OCI-LY1 (cell line): ENCODE measurements at regions not wholly inside any gene's neighbourhood (a gene's known extent, or its start where the extent isn't known, plus 50 kb on each side); places are given as distances from the start of the nearest gene placed in this dataset.

Experiments used
- H2AFZ ChIP-seq: fragments of 200-600 bp; sonication (generic), shearing (Covaris generic); 2 replicates; pipeline ENCODE4 v1.6.0; 2014; ENCODE audit warnings: antibody characterized with exemption, mild to moderate bottlenecking, low read length
- H3F3A ChIP-seq: fragments of 200-600 bp; sonication (generic), shearing (Covaris generic); 2 replicates; pipeline ENCODE4 v1.6.0; 2014; ENCODE audit warnings: mild to moderate bottlenecking, antibody characterized with exemption, low read length, moderate library complexity; ENCODE audit not compliant: insufficient read depth
- H3K27ac ChIP-seq: fragments of 200-600 bp; sonication (generic); 2 replicates; pipeline ENCODE4 v1.5.1; 2014; ENCODE audit warnings: low read length, mixed run types, mild to moderate bottlenecking, low read depth; ENCODE audit not compliant: poor library complexity, severe bottlenecking
- H3K27me3 ChIP-seq: fragments of 200-600 bp; sonication (generic); 2 replicates; pipeline ENCODE4 v1.6.0; 2014; ENCODE audit warnings: antibody characterized with exemption, mild to moderate bottlenecking, low read length, moderate library complexity; ENCODE audit not compliant: insufficient read depth
- H3K36me3 ChIP-seq: fragments of 200-600 bp; sonication (generic); 2 replicates; pipeline ENCODE4 v1.6.1; 2014; ENCODE audit warnings: mild to moderate bottlenecking, antibody characterized with exemption, low read length, moderate library complexity, mixed read lengths; ENCODE audit not compliant: insufficient read depth
- H3K4me1 ChIP-seq: fragments of 200-600 bp; sonication (generic); 2 replicates; pipeline ENCODE4 v1.5.1; 2014; ENCODE audit warnings: mild to moderate bottlenecking, low read length, moderate library complexity; ENCODE audit not compliant: insufficient read depth, severe bottlenecking
- H3K4me2 ChIP-seq: fragments of 200-600 bp; sonication (generic), shearing (Covaris generic); 2 replicates; pipeline ENCODE4 v1.6.1; 2014; ENCODE audit warnings: low read length
- H3K4me3 ChIP-seq: fragments of 200-600 bp; sonication (generic); 2 replicates; pipeline ENCODE4 v1.5.1; 2014; ENCODE audit warnings: low read length, low read depth, mild to moderate bottlenecking, mixed read lengths; ENCODE audit not compliant: poor library complexity, severe bottlenecking
- H3K79me2 ChIP-seq: fragments of 200-600 bp; shearing (Covaris generic); 2 replicates; pipeline ENCODE4 v1.6.1; 2016; ENCODE audit warnings: mixed run types, low read length, mixed read lengths; ENCODE audit not compliant: insufficient read depth
- H3K9ac ChIP-seq: fragments of 200-600 bp; sonication (generic), shearing (Covaris generic); 2 replicates; pipeline ENCODE4 v1.6.1; 2014; ENCODE audit warnings: mild to moderate bottlenecking, low read length, mixed read lengths
- H3K9me2 ChIP-seq: fragments of 200-600 bp; sonication (generic), shearing (Covaris generic); 2 replicates; pipeline ENCODE4 v1.6.1; 2014; ENCODE audit warnings: low read depth, mild to moderate bottlenecking, low read length, mixed read lengths
- H3K9me3 ChIP-seq: fragments of 200-600 bp; shearing (Covaris generic); 2 replicates; pipeline ENCODE4 v1.6.1; 2014; ENCODE audit warnings: low read length, mixed read lengths
- H4K20me1 ChIP-seq: fragments of 200-600 bp; sonication (generic), shearing (Covaris generic); 2 replicates; pipeline ENCODE4 v1.6.0; 2016; ENCODE audit warnings: mild to moderate bottlenecking, low read length; ENCODE audit not compliant: insufficient read depth
- EZH2 ChIP-seq: fragments of 200-600 bp; sonication (generic), shearing (Covaris generic); IDR thresholded peaks from 2 replicates; pipeline ENCODE4 v1.8.0; 2017; ENCODE audit warnings: borderline replicate concordance, mixed run types, mild to moderate bottlenecking, antibody characterized with exemption, low read length, moderate library complexity, mixed read lengths
- TF ChIP-seq, protein P1 (sequence below): fragments of 200-600 bp; sonication (generic), shearing (Covaris generic); IDR thresholded peaks from 2 replicates; pipeline ENCODE4 v1.5.1; 2017; ENCODE audit warnings: mild to moderate bottlenecking, antibody characterized with exemption, low read length, moderate library complexity, mixed read lengths

- Histone ChIP-seq H4K20me1 (no peaks in the 10 kb centered on the region), H3K9me2 (no peaks in the 10 kb centered on the region), H3K9me3 (no peaks in the 10 kb centered on the region), H3K9ac (no peak overlapping the region), H3K79me2 (no peaks in the 10 kb centered on the region), H3K4me3 (no peak overlapping the region), H2AFZ (no peak overlapping the region), H3F3A (no peaks in the 10 kb centered on the region), H3K4me2 (no peak overlapping the region), H3K36me3 (no peaks in the 10 kb centered on the region), H3K27me3 (no peaks in the 10 kb centered on the region), H3K27ac (no peak overlapping the region), H3K4me1 (no peaks in the 10 kb centered on the region)
- no peak for TF ChIP-seq EZH2
- TF ChIP-seq, protein P1, sequence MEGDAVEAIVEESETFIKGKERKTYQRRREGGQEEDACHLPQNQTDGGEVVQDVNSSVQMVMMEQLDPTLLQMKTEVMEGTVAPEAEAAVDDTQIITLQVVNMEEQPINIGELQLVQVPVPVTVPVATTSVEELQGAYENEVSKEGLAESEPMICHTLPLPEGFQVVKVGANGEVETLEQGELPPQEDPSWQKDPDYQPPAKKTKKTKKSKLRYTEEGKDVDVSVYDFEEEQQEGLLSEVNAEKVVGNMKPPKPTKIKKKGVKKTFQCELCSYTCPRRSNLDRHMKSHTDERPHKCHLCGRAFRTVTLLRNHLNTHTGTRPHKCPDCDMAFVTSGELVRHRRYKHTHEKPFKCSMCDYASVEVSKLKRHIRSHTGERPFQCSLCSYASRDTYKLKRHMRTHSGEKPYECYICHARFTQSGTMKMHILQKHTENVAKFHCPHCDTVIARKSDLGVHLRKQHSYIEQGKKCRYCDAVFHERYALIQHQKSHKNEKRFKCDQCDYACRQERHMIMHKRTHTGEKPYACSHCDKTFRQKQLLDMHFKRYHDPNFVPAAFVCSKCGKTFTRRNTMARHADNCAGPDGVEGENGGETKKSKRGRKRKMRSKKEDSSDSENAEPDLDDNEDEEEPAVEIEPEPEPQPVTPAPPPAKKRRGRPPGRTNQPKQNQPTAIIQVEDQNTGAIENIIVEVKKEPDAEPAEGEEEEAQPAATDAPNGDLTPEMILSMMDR, result no peak
These were observed 59.9 kb upstream of the POMGNT2 start for GRCh38 chr3:43165786-43166185.

- Histone ChIP-seq H3K4me2 (no peak overlapping the region), H3F3A (no peaks in the 10 kb centered on the region), H3K27me3 (no peaks in the 10 kb centered on the region), H3K9me2 (no peaks in the 10 kb centered on the region), H3K4me3 (no peak overlapping the region), H2AFZ (no peak overlapping the region), H3K79me2 (no peaks in the 10 kb centered on the region), H3K9ac (no peak overlapping the region), H3K9me3 (no peaks in the 10 kb centered on the region), H3K36me3 (no peaks in the 10 kb centered on the region), H4K20me1 (no peaks in the 10 kb centered on the region), H3K27ac (no peak overlapping the region), H3K4me1 (no peaks in the 10 kb centered on the region)
- TF ChIP-seq, protein P1, result no peak
- no peak for TF ChIP-seq EZH2
These were observed 58.1 kb upstream of the POMGNT2 start for GRCh38 chr3:43163895-43164493.

DNA sequence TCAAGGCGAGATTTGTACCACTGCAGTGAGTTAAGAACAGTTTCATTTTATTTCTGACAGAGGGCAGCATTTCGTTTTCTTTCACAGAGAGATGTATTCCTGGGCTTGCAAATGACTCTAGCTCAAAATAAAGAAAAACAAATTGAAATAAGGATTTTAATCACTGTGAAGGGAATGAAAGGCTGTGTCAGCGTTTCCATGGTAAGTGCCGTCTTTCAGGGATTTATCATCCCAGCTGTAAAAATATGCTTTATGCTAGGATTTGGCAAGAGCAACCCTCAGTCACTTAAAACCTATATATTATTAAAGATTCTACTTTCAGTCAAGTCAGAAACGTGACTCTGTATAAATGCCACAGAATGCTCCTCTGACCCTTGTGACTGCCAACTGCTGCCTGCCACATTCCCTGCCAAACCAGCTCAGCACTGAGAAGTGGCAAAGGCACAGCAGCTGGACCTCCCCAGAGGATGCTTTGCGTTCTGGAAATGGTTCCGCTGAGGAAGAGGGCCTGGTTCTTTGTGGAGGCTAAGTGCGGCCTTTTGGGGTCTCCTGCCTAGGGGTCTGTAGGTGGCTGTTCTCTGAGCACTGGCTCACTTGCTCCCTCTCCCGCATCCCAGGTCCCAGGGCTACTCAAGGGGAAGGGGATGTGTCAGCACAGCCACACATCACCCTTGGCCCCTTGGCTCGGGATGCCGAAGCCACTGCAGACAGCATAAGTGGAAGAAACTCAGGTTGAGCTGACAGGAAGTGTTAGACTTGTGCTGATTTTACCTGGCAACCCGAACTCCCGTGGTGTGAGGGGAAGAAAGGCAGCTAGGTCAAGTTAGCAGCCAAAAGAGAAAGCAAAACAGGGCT is 56.6 kb upstream of the POMGNT2 start:
- no peaks in the 10 kb centered on the region for H3K9me2 ChIP-seq
- H2AFZ ChIP-seq, result no peak overlapping the region
- H3K27me3 ChIP-seq, result no peaks in the 10 kb centered on the region
- H3K4me3 ChIP-seq, result no peak overlapping the region
- H3F3A ChIP-seq, result no peaks in the 10 kb centered on the region
- H3K9me3 ChIP-seq, result no peaks in the 10 kb centered on the region
- H3K9ac ChIP-seq, result no peak overlapping the region
- no peaks in the 10 kb centered on the region for H3K79me2 ChIP-seq
- no peak overlapping the region for H3K27ac ChIP-seq
- no peak overlapping the region for H3K4me2 ChIP-seq
- no peaks in the 10 kb centered on the region for H4K20me1 ChIP-seq
- H3K4me1 ChIP-seq, result no peaks in the 10 kb centered on the region
- TF ChIP-seq, protein P1, result peak; percentile 33; the same call in 1 of the 2 replicates
- no peak for TF ChIP-seq EZH2
- H3K36me3 ChIP-seq, result no peaks in the 10 kb centered on the region
